ENCODE measurements at regions not wholly inside any gene's neighbourhood (a gene's known extent, or its start where the extent isn't known, plus 50 kb on each side); places are given as distances from the start of the nearest gene placed in this dataset.

- Histone ChIP-seq H3K27ac (no peak overlapping the region), H3K9me3 (ENCODE audit: control insufficient read depth, low read length) (no peaks in the 10 kb centered on the region), H3K4me2 (ENCODE audit: low read length) (no peak overlapping the region), H3K4me3 (ENCODE audit: low read depth, low read length) (no peak overlapping the region), H3K79me2 (peaks cover 18% of the 10 kb centered on the region), H2AFZ (no peak overlapping the region), H3K36me3 (ENCODE audit: control insufficient read depth, insufficient read depth, low read length) (no peaks in the 10 kb centered on the region), H3K9ac (no peak overlapping the region), H3K4me1 (peaks cover 7% of the 10 kb centered on the region), H3K27me3 (ENCODE audit: control insufficient read depth, insufficient read depth, low read length) (no peaks in the 10 kb centered on the region)
- no peak for TF ChIP-seq CTCF (IDR thresholded peaks at IDR 0.05)
These were observed 104.0 kb upstream of the AKIP1 start for GRCh38 chr11:8806974-8807373.

- H3K9ac ChIP-seq = no peak overlapping the region
- H3K4me1 ChIP-seq = peaks cover 7% of the 10 kb centered on the region
These were observed 103.3 kb upstream of the AKIP1 start for GRCh38 chr11:8807544-8808225.

GRCh38 chr11:8808226-8808585 is 102.8 kb upstream of the AKIP1 start:
- no peak overlapping the region for H3K9ac ChIP-seq
- no peak overlapping the region for H3K4me2 ChIP-seq (ENCODE audit: low read length)
- TF ChIP-seq CTCF (IDR thresholded peaks at IDR 0.05) = no peak
- no peak overlapping the region for H3K4me3 ChIP-seq (ENCODE audit: low read depth, low read length)
- peaks cover 7% of the 10 kb centered on the region for H3K4me1 ChIP-seq
- H3K79me2 ChIP-seq = peaks cover 18% of the 10 kb centered on the region
- no peaks in the 10 kb centered on the region for H3K36me3 ChIP-seq (ENCODE audit: control insufficient read depth, insufficient read depth, low read length)
- H2AFZ ChIP-seq = no peak overlapping the region
- H3K9me3 ChIP-seq (ENCODE audit: control insufficient read depth, low read length) = no peaks in the 10 kb centered on the region
- peak overlapping the region; percentile 47 for H3K27ac ChIP-seq
- no peaks in the 10 kb centered on the region for H3K27me3 ChIP-seq (ENCODE audit: control insufficient read depth, insufficient read depth, low read length)

More at GRCh38 chr11:8807544-8808225, 103.3 kb upstream of the AKIP1 start:
- H3K27me3 ChIP-seq (ENCODE audit: control insufficient read depth, insufficient read depth, low read length) = no peaks in the 10 kb centered on the region
- H3K4me3 ChIP-seq (ENCODE audit: low read depth, low read length) = no peak overlapping the region
- H3K9me3 ChIP-seq (ENCODE audit: control insufficient read depth, low read length) = no peaks in the 10 kb centered on the region
- TF ChIP-seq CTCF (IDR thresholded peaks at IDR 0.05) = no peak
- H3K79me2 ChIP-seq = peaks cover 18% of the 10 kb centered on the region
- peak overlapping the region; percentile 47 for H3K27ac ChIP-seq
- no peak overlapping the region for H2AFZ ChIP-seq
- H3K36me3 ChIP-seq (ENCODE audit: control insufficient read depth, insufficient read depth, low read length) = no peaks in the 10 kb centered on the region
- H3K4me2 ChIP-seq (ENCODE audit: low read length) = no peak overlapping the region

DNA sequence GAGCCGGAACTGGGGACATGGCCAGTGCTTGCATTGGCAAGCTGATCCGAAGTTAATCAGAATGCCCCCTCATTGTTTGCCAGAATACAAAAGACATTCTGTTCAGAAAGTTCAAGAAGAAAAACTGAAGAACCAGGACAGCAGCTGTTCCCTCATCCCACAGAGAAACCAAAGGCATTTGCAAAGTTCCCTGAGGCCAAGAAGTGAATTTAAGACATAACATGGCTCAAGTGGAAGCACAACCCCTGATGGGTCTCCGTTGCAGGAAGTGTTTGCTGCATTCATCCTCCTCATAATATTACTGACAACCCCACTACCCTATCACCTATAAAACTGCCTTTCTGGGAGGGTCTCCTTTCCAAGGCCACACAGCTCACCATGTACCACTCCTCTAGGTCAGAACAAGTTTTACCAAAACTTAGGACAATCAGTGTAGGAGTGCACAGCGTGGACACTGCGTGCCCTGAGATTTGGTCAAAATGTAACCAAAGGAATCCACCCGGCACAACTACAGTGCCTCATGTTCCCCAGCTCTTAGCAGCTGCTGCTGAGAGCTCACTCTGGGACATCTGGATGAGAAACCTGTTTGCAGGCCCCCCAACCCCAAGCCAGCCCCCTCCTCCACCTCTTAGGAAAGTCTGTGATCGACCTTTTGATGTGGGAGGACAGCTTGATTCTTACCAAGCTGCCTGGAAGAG is 101.6 kb upstream of the AKIP1 start:
- peak overlapping the region; percentile 79 for H3K27ac ChIP-seq
- H3K27me3 ChIP-seq (ENCODE audit: control insufficient read depth, insufficient read depth, low read length) = no peaks in the 10 kb centered on the region
- H3K4me2 ChIP-seq (ENCODE audit: low read length) = peak overlapping the region; percentile 89
- H3K79me2 ChIP-seq = peaks cover 18% of the 10 kb centered on the region
- H3K9ac ChIP-seq = no peak overlapping the region
- H3K9me3 ChIP-seq (ENCODE audit: control insufficient read depth, low read length) = no peaks in the 10 kb centered on the region
- no peaks in the 10 kb centered on the region for H3K36me3 ChIP-seq (ENCODE audit: control insufficient read depth, insufficient read depth, low read length)
- peak overlapping the region; percentile 93 for H2AFZ ChIP-seq
- H3K4me3 ChIP-seq (ENCODE audit: low read depth, low read length) = peak overlapping the region; percentile 66
- no peak for TF ChIP-seq CTCF (IDR thresholded peaks at IDR 0.05)
- H3K4me1 ChIP-seq = peaks cover 13% of the 10 kb centered on the region
